Activated CD4-positive, alpha-beta T cell treated with anti-CD3 and anti-CD28 coated beads, Interleukin-2, amount 50 U/mL, for 16 hours (primary cell): ENCODE measurements at regions not wholly inside any gene's neighbourhood (a gene's known extent, or its start where the extent isn't known, plus 50 kb on each side); places are given as distances from the start of the nearest gene placed in this dataset.

Experiments used
- DNase-seq: peaks from one replicate; pipeline ENCODE4 v3.0.0-alpha.2; 2020

- no peak for DNase-seq
Observed at GRCh38 chr4:4735136-4735750, 124.2 kb upstream of the MSX1 start.

- DNase-seq = no peak
Observed at GRCh38 chr4:4734425-4734824, 125.0 kb upstream of the MSX1 start.

- DNase-seq = no peak
Observed at GRCh38 chr4:4733663-4734062, 125.8 kb upstream of the MSX1 start.

- no peak for DNase-seq
Observed at GRCh38 chr4:4730249-4730648, 129.2 kb upstream of the MSX1 start.

GRCh38 chr4:4729206-4729605 lies 130.3 kb upstream of the MSX1 start:
- DNase-seq = no peak

- no peak for DNase-seq
Observed at GRCh38 chr4:4727536-4727935, 131.9 kb upstream of the MSX1 start.

- no peak for DNase-seq
Observed at GRCh38 chr4:4726051-4726450, 133.4 kb upstream of the MSX1 start.

GRCh38 chr4:4724321-4724720 lies 135.1 kb upstream of the MSX1 start:
- DNase-seq = no peak

GRCh38 chr4:4721636-4722035 lies 137.8 kb upstream of the MSX1 start:
- no peak for DNase-seq

- DNase-seq = no peak
Observed at GRCh38 chr4:4720646-4721045, 138.8 kb upstream of the MSX1 start.

- no peak for DNase-seq
Observed at GRCh38 chr4:4719436-4719835, 140.0 kb upstream of the MSX1 start.

GRCh38 chr4:4717692-4718091 lies 141.8 kb upstream of the MSX1 start:
- no peak for DNase-seq

GRCh38 chr4:4714331-4714730 lies 145.1 kb upstream of the MSX1 start:
- DNase-seq = no peak

- no peak for DNase-seq
Observed at GRCh38 chr4:4712800-4713528, 146.5 kb upstream of the MSX1 start.

- DNase-seq = no peak
Observed at GRCh38 chr4:4711902-4712301, 147.6 kb upstream of the MSX1 start.

- no peak for DNase-seq
Observed at GRCh38 chr4:4709736-4710135, 149.7 kb upstream of the MSX1 start.

- DNase-seq = no peak
Observed at GRCh38 chr4:4704267-4704666, 155.2 kb upstream of the MSX1 start.

- DNase-seq = no peak
Observed at GRCh38 chr4:4697584-4697983, 155.7 kb upstream of the STX18 start.

GRCh38 chr4:4696530-4696929 lies 154.7 kb upstream of the STX18 start:
- no peak for DNase-seq

- DNase-seq = no peak
Observed at GRCh38 chr4:4695497-4695896, 153.6 kb upstream of the STX18 start.

GRCh38 chr4:4694827-4695226 lies 153.0 kb upstream of the STX18 start:
- DNase-seq = no peak

- DNase-seq = no peak
Observed at GRCh38 chr4:4694296-4694772, 152.5 kb upstream of the STX18 start.

GRCh38 chr4:4693755-4694295 lies 152.0 kb upstream of the STX18 start:
- no peak for DNase-seq

- peak; percentile 67 for DNase-seq
Observed at GRCh38 chr4:4693258-4693657, 151.4 kb upstream of the STX18 start.

- no peak for DNase-seq
Observed at GRCh38 chr4:4690854-4691253, 149.0 kb upstream of the STX18 start.
